Spleen (tissue), 11 donors: ENCODE measurements at regions not wholly inside any gene's neighbourhood (a gene's known extent, or its start where the extent isn't known, plus 50 kb on each side); places are given as distances from the start of the nearest gene placed in this dataset.

ENCODE experiments used
- DNase-seq: peaks from one replicate; pipeline ENCODE4 v3.0.0-alpha.2; 2020
- H3K27ac ChIP-seq, 8 donors: fragments of 200-600 bp; sonication (generic) in 7 of 8; 1 replicate in 4 of 8; 2 replicates in 4 of 8; pipeline versions ENCODE4 v1.5.0 to v1.8.0; 2016 to 2021; ENCODE audit warnings: inconsistent platforms in 4 of 8, mild to moderate bottlenecking in 4 of 8, moderate library complexity in 1 of 8
- H3K27me3 ChIP-seq, 7 donors: fragments of 200-600 bp; sonication (generic) in 6 of 7; replicated peaks in 1 of 7; 1 replicate in 4 of 7; 2 replicates in 3 of 7; pipeline versions ENCODE4 v1.5.0 to v1.8.0; 2016 to 2021; ENCODE audit warnings: inconsistent platforms in 3 of 7, mild to moderate bottlenecking in 1 of 7
- H3K36me3 ChIP-seq, 6 donors: fragments of 200-600 bp; sonication (generic) in 5 of 6; 1 replicate in 4 of 6; 2 replicates in 2 of 6; pipeline versions ENCODE4 v1.5.0 to v1.8.0; 2016 to 2021; ENCODE audit warnings: inconsistent platforms in 2 of 6
- H3K4me1 ChIP-seq, 6 donors: fragments of 200-600 bp; sonication (generic) in 5 of 6; 1 replicate in 3 of 6; 2 replicates in 3 of 6; pipeline versions ENCODE4 v1.5.0 to v1.8.0; 2016 to 2021; ENCODE audit warnings: inconsistent platforms in 3 of 6
- H3K4me3 ChIP-seq, 8 donors: fragments of 200-600 bp; sonication (generic) in 7 of 8; 1 replicate in 4 of 8; 2 replicates in 4 of 8; pipeline versions ENCODE4 v1.5.0 to v1.8.0; 2016 to 2021; ENCODE audit warnings: inconsistent platforms in 4 of 8, mild to moderate bottlenecking in 4 of 8, moderate library complexity in 2 of 8
- H3K9me3 ChIP-seq, 8 donors: fragments of 200-600 bp; sonication (generic) in 7 of 8; 1 replicate in 4 of 8; 2 replicates in 4 of 8; pipeline versions ENCODE4 v1.5.0 to v1.8.0; 2016 to 2021; ENCODE audit warnings: inconsistent platforms in 4 of 8
- CTCF ChIP-seq, 11 experiments: fragments of 200-600 bp in 7 of 11; fragments of 450-650 bp in 4 of 11; sonication (generic) in 4 of 11; IDR thresholded peaks in 8 of 11; conservative IDR thresholded peaks in 3 of 11; 1 replicate in 7 of 11; 2 replicates in 4 of 11; pipeline versions ENCODE4 v1.4.0 to v1.8.0; 2016 to 2021; ENCODE audit warnings: antibody characterized with exemption in 11 of 11, inconsistent platforms in 4 of 11, mild to moderate bottlenecking in 1 of 11
- POLR2A ChIP-seq, 3 donors: fragments of 450-650 bp; IDR thresholded peaks; one replicate each; pipeline ENCODE4 v1.5.1; 2017; ENCODE audit warnings: antibody characterized with exemption in 3 of 3, mild to moderate bottlenecking in 1 of 3
- POLR2AphosphoS5 ChIP-seq, 3 donors: sonication (generic); formaldehyde crosslinking; IDR thresholded peaks; one replicate each; pipeline ENCODE4 v1.5.1; 2017; ENCODE audit warnings: antibody characterized with exemption in 3 of 3
- WGBS, 5 donors: extraction: QIAGEN DNeasy Blood & Tissue Kit in 3 of 5; methylation state at CpG; one replicate each; pipeline versions ENCODE4 v1.1.5 to v1.1.7; 2013 to 2018; 5-methylcytosine and 5-hydroxymethylcytosine counted together
- intact Hi-C: fragments of 100-400 bp; cut with DNase I; formaldehyde crosslinking; loops from one replicate; pipeline ENCODE4 v1.15.0; 2023; ENCODE audit warnings: low total_unique reads
- donor health status: healthy with polysubstance abuse.
- donor health status: DM: no; HTN: no; CAD: no; lungs with moderate emphysema.
- donor health status: DM: no; HTN: no; CAD: no.
- donor health status: Bipolar disorder and iron deficiency.
- donor health status: healthy.
- donor health status: DM: no; HTN: no; CAD: no.
- donor health status: DM: yes; HTN: yes; CAD: no.

- H3K27ac ChIP-seq, result no peak overlapping the region
- intact Hi-C loops, result no loop called here
- no peaks in the 10 kb centered on the region for H3K27me3 ChIP-seq
- no peak overlapping the region for H3K4me3 ChIP-seq
- TF ChIP-seq CTCF (IDR thresholded peaks at IDR 0.05 in 8 of 11, conservative IDR thresholded peaks at IDR 0.05 in 3 of 11), result no peak
- no peak for TF ChIP-seq POLR2AphosphoS5 (IDR thresholded peaks at IDR 0.05)
- no peak for TF ChIP-seq POLR2A (IDR thresholded peaks at IDR 0.05)
- WGBS, 5 donors, result 76 to 89% (median 84%) methylated on average over 3 of the region's 3 CpGs
- no peak for DNase-seq
- H3K36me3 ChIP-seq, result no peaks in the 10 kb centered on the region
- peaks cover 0 to 10% (median 6%) of the 10 kb centered on the region in 6 donors for H3K4me1 ChIP-seq
- H3K9me3 ChIP-seq, result no peaks in the 10 kb centered on the region
These were observed 360.1 kb downstream of the TNS3 start for GRCh38 chr7:47221826-47222225.

DNA sequence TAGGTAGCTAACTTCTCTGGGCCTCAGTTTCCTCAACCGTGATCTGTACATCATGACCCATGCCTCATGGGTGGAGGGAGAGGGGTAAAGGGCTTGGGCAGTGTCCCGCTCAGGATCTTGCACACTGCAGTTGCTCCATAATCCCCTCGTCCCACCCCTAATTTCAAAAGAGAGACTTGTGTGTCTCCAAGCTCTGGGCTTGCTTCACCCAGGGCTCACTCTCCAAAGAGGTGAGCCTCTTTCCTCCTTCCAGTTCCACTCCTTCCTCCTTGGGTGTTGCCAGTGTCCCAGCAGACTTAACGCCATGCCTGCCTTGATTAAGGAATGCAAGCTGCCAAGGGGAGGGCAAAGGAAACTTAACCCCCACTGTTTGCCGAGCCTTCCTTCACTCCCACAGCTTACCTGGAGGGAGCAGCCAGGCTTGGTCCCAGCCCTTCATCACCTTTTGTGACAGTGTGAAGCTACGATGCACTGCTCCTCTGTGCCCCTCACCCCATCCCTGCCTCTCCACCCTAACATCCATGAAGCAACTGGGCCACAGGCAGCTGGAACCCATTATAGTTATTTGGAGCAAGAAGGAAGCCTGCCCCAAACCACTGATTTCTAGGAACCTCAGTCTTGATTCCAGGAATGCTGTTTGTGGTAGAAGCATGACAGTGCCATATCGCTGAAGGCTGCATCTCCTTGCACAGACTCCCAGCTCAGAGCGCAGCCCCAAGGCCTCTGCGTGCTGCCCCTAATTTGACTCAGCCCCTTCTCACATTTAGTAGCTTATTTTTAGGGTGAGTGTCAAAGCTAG, 363.3 kb downstream of the TNS3 start:
- Histone ChIP-seq H3K4me3 (no peak overlapping the region), H3K9me3 (no peaks in the 10 kb centered on the region), H3K36me3 (no peaks in the 10 kb centered on the region), H3K27ac (no peak overlapping the region), H3K4me1 (no peaks in the 10 kb centered on the region), H3K27me3 (no peaks in the 10 kb centered on the region)
- WGBS, 5 donors, result 61 to 81% (median 68%) methylated on average over 9 of the region's 9 CpGs
- intact Hi-C loops, result no loop called here
- DNase-seq, result no peak
- TF ChIP-seq CTCF (IDR thresholded peaks at IDR 0.05 in 8 of 11, conservative IDR thresholded peaks at IDR 0.05 in 3 of 11) (no peak), POLR2A (IDR thresholded peaks at IDR 0.05) (no peak), POLR2AphosphoS5 (IDR thresholded peaks at IDR 0.05) (no peak)

DNA sequence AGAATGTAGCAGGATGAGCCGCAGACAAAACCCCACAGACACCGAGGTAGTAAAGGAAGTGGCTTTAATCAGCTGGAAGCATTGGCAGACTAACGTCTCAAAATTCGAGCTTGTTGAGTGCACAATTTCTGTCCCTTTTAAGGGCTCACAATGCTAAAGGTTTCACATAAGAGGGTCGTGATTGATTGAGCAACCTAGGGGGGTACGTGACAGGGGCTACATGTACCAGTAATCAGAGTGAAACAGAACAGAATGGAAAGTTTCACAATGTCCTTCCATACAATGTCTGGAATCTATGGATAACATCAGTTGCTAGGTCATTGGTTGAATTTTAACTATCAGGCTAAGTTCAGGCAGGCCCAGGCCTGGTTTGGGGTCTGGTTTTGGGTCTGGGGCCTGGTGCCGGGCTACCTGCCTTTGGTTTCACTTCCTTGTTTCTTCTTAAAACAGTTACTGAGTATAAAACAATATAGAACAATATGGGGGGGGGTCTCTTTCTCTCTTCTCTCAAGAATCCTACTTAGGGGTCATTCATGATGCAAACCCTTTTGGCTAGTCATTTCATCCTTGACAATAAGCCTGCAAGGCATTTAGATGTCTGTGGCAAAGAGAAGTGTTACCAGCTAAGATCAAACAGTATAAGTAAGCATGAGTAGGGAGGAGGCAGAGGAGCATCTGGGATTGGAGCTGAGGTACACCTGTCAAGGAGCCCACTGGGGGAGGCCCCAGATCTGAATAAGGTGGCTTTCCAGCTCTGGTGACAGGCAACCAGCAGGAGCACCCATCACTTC, 364.1 kb downstream of the TNS3 start:
- Histone ChIP-seq H3K36me3 (no peaks in the 10 kb centered on the region), H3K27me3 (no peaks in the 10 kb centered on the region), H3K4me1 (no peaks in the 10 kb centered on the region), H3K4me3 (no peak overlapping the region), H3K27ac (no peak overlapping the region), H3K9me3 (no peaks in the 10 kb centered on the region)
- no peak for DNase-seq
- WGBS, 5 donors, result 51 to 71% (median 61%) methylated on average over 7 of the region's 7 CpGs
- no peak for TF ChIP-seq POLR2AphosphoS5 (IDR thresholded peaks at IDR 0.05)
- TF ChIP-seq CTCF (IDR thresholded peaks at IDR 0.05 in 8 of 11, conservative IDR thresholded peaks at IDR 0.05 in 3 of 11), result no peak
- no peak for TF ChIP-seq POLR2A (IDR thresholded peaks at IDR 0.05)
- intact Hi-C loops, result no loop called here

DNA sequence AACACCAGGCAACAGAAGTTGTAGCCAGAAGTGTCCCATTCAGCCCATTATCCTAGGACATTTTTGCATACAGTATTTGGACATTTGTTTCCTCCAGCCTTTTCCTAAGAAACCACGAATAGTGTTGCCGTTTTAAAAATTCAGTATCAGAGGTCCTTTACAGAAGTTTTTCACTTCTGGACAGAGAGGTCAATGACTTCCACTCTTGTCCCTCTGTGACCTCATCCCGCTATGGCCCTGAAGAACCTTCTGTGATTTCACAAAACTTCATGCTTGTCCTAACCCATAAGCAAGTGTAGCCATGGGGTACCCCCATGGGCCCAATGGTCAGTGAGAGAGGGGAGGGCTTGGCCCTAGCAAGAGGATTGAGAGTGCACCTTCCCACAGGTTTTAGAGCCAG, 364.8 kb downstream of the TNS3 start:
- H3K9me3 ChIP-seq, result no peaks in the 10 kb centered on the region
- no peaks in the 10 kb centered on the region for H3K4me1 ChIP-seq
- no peaks in the 10 kb centered on the region for H3K27me3 ChIP-seq
- TF ChIP-seq POLR2AphosphoS5 (IDR thresholded peaks at IDR 0.05) (no peak), POLR2A (IDR thresholded peaks at IDR 0.05) (no peak), CTCF (IDR thresholded peaks at IDR 0.05 in 8 of 11, conservative IDR thresholded peaks at IDR 0.05 in 3 of 11) (no peak)
- no peak overlapping the region for H3K4me3 ChIP-seq
- H3K36me3 ChIP-seq, result no peaks in the 10 kb centered on the region
- H3K27ac ChIP-seq, result no peak overlapping the region
- DNase-seq, result no peak
- WGBS, 5 donors, result 71 to 88% (median 78%) methylated on average over 3 of the region's 3 CpGs
- intact Hi-C loops, result no loop called here
